SH-SY5Y (cell line): ENCODE measurements at regions not wholly inside any gene's neighbourhood (a gene's known extent, or its start where the extent isn't known, plus 50 kb on each side); places are given as distances from the start of the nearest gene placed in this dataset.

ENCODE experiments used
- GATA2 ChIP-seq: IDR thresholded peaks from 2 replicates; pipeline ENCODE4 v1.6.1; 2011; ENCODE audit warnings: mild to moderate bottlenecking, low read depth, low read length
- GATA3 ChIP-seq: IDR thresholded peaks from 2 replicates; pipeline ENCODE4 v1.6.1; 2011; ENCODE audit warnings: low read depth, mild to moderate bottlenecking, low read length, moderate library complexity

DNA sequence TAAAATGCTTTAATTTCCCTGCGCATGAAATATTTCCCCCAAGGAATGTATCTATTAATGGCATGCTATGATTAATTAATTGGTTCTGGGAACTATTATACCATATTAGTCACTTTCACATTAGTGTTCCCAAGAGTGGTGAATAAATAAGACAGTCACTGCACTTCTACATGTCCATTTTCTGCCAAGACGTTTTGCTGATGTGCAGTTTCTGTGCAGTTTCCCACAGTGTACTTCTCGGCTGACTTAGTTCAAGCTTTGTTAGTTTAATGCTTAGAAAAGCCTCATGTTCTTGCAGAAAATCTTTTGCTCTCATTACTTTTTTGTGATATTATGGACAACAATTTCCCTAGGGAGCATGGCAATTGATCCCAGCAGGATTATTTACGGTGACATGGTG lies 1014.5 kb downstream of the BRINP3 start:
- TF ChIP-seq GATA3 (no peak), GATA2 (no peak)

DNA sequence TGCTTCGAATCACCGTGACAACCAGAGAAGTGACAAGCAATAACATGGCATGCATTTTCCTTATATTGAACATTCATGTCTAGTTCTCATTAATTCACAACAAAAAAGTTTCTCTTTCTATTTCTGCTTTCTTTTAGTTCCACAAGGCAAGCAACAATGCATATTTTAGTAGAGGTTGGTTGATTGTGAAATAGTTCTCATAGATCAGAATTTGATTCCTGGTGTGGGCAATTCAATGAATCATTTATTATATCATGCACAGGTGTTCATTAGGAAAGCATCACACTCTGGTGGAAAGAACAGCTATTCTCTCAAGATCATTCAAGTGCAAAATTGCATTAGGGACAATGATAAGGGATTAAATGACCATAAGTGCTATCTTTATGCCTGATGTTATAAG lies 980.9 kb downstream of the BRINP3 start:
- TF ChIP-seq GATA3 (no peak), GATA2 (no peak)

DNA sequence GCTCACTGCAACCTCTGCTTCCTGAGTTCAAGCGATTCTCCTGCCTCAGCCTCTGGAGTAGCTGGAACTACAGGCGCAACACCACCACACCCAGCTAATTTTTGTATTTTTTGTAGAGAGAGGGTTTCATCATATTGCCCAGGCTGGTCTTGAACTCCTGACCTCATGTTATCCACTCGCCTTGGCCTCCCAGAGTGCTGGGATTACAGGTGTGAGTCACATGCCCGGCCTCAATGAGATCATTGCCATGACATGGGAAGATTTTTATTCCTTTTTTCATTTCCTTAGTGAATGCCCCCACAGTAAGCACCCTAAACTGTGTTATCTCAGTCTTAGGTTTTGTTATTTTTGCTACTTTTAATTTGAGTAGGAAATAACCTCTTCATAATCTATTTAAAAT lies 977.9 kb downstream of the BRINP3 start:
- TF ChIP-seq GATA2 = no peak

DNA sequence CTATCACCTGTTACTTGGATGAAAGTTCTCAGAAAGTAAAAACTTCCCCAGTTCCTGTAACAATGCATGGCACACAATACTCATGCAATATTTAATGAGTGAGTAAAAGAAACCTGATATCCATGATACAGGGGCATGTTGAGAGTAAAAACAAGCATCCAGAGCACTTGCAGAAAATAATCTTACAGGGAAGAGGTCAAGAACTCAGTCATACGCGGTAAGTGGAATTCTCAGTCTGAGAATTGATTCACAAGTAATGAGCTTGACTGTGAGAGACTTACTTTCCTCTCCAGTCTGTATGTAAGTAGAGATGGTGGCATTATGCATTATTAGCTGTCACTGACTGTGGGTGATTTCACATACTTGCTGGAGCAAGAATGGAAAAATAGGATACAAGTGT lies 976.9 kb downstream of the BRINP3 start:
- TF ChIP-seq GATA3 (no peak), GATA2 (no peak)

DNA sequence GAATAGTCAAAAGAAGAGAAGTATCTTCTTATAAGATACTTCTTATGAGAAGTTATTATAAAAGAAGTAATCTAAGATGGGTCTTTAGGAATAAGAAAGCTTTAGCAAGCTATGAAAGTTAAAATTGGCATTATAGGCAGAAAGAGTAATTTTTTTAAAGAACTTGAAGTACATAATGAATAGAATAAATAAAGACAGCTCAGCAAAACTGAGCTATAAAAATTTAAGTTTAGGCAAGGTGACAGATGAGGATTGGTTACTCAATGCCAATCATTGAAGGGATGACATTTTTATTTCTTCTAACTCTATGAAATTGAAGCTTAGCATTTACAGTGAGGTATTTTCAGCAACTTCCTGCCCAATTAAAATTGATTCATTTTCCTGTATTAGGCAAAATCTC lies 966.8 kb downstream of the BRINP3 start:
- no peak for TF ChIP-seq GATA3
- no peak for TF ChIP-seq GATA2

DNA sequence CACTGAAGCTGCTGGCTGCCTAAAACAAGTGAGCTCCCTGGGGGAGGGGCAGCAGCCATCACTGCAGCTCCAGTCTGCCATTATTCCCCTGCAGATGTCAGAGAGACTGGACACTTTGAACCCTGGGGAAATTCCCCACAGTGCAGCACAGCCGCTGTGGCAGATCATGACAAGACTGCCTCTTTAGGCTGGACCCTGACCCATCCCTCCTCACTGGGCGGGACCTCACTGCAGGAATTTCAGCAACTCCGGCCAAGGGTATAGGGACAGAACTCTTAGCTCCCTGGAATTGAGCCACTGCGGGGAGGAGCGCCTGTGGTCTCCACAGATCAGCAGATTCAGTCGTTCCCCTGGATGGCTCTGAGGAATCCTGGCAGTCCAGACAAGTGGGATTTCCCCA lies 964.6 kb downstream of the BRINP3 start:
- no peak for TF ChIP-seq GATA2

DNA sequence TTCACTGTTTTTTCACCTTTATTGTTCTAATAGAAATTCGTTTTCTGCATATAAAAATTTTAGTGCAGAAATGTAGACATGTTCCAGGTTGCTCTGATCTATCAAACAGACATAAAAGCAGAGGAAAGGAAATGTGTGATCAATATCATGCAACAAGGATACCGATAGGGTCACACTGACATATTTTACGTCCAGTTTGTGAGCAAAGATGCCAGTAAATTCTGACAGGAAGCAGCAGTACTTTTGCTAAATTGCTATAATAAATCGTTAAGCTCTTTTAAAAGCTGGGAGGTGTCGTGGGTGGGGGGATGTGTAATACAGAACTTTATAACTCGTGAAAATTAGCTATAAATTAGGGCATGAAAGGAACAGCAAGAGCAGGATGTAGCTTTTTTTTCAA lies 955.2 kb downstream of the BRINP3 start:
- TF ChIP-seq GATA2 (no peak), GATA3 (no peak)

DNA sequence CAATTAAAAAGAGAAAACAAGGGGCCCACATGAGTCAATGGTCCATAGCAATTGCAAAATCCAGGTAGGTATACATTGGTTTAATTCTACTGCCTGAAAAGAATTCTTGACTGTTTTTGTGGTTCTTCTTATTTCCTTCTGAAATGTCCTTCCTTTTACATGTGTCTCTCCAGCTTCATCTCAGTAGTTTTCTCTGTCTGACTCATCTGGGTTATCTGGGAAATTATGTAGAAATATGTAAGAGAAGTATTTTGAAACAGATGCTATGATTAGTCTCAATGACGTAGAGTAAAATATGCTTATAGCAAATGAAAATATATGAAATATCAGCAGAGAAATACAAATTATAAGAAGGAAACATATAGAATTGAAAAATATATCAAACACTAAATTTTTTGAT lies 953.2 kb downstream of the BRINP3 start:
- no peak for TF ChIP-seq GATA3
- no peak for TF ChIP-seq GATA2

DNA sequence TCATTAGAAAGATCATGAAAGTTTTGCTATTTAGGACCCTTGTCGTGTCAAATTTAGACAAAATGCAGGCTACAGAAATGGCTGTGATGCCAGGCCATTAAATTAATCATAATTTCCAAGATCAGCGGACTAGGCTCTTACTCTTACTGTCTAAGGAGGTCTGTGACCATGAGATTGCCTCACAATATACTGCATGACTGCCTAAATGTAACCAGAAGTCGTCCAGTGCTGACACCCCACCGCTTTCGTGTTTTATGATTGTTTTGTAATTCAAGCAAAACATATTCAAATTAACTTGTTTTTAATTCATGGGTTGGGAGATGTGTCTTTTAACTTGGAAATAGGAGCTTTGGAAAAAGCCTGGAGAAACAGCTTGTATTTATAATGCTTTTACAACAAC lies 947.5 kb downstream of the BRINP3 start:
- TF ChIP-seq GATA2 (no peak), GATA3 (no peak)

DNA sequence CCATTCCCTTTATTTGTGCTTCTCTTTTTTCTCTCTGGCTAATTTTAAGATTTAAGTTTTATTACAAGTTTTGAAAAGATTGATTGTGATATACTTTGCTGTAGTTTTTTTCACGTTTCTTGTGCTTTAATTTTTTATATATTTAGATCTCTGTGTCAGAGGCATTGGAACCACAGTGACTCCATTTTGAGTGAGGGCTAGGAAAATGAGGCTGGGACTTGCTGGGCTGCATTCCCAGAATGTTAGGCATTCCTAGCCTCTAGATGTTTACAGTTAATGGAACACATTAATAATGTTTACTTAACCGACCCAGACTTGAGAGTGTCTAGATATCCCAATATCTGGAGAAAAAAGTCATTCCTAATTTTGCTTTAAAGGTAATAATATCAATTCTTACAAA lies 939.4 kb downstream of the BRINP3 start:
- no peak for TF ChIP-seq GATA2
- no peak for TF ChIP-seq GATA3

DNA sequence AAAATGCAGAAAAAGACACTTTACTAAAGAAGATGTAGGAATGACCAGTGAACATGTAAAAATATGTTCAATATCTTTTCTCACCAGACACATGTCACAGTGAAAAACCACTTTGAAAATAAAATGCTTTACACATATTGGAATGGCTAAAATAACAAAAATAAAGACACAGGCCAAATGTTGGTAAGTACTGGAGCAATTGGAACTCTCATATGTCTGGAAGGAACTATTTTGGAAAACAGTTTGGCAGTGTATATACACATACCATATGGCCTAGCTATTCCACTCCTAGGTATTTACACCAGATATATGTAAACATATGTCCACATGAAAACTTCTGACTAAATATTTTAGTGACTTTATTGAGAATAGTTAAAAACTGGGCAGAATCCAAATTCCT lies 927.2 kb downstream of the BRINP3 start:
- TF ChIP-seq GATA3 = no peak
- no peak for TF ChIP-seq GATA2

DNA sequence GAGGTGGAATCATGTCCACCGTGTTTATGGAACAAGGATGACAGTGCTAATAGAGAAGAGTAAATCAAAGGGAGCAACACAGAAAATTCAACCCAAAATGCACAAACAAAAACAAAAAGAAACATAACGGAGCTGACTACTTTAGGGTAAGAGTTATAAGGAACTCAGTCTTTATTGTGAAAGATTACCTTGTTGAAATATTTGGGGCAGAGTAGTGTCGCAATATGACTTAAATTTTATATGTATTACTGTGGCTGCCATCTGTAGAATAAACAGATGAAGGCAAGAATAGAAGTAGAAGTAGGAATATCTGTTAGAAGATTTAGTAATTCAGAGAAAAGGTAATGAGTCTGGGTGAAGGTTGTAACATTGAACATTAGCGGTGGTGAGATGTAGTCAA lies 913.9 kb downstream of the BRINP3 start:
- TF ChIP-seq GATA3 (no peak), GATA2 (no peak)

DNA sequence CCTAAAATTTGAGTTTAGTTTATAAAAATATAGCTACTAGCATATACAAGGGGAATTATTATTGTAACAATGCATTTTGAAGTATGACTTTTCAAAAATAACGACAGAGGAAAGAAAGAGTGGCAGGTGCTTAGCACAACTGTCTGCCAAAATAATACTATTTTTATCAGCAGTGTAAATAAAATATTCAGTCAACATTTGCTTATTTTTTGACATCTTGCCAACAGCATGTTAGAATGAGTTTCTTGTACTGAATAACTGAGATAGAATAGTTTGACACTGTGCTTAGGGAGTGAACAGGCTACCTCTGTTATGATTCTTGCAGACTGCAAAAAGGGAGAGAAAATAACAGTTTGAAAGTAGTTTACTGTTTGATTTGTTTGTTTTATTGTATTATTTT lies 909.8 kb downstream of the BRINP3 start:
- no peak for TF ChIP-seq GATA3
- no peak for TF ChIP-seq GATA2

DNA sequence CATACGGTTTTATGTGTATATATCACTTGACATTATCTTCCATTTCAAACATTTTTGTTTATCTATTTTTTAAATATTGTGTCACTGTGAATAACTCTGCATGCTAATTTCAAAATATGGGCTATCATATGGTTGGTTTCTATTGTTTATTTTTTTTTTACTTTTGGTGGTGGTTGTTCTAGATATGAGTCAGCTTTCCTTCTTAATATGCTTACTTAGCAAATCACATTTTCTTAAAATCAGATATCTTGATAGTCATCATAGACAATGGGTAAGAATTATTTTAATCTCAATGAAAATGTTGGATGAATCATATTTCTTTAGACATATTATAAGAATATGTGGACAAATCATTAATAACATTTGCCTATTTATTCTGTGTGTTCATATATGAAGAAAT lies 881.5 kb downstream of the BRINP3 start:
- TF ChIP-seq GATA3 (no peak), GATA2 (no peak)

DNA sequence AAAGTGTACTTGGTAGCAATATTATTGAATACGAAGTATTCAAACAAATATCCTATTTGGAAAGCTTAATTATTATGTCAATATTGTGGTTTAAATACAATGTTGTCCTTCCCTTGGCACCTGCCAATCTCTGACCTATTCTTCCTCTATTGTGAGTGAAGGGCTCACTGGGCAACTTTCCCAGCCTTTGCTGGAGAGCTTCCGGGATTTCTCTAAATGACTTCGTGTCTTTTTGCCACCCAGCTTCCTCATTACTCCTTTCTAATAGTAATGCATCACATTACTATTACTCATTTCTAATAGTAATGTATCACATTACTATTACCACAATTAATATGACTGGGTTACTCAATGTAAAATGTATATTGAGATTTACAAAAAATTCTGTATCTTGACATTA lies 880.6 kb downstream of the BRINP3 start:
- TF ChIP-seq GATA2 (no peak), GATA3 (no peak)

DNA sequence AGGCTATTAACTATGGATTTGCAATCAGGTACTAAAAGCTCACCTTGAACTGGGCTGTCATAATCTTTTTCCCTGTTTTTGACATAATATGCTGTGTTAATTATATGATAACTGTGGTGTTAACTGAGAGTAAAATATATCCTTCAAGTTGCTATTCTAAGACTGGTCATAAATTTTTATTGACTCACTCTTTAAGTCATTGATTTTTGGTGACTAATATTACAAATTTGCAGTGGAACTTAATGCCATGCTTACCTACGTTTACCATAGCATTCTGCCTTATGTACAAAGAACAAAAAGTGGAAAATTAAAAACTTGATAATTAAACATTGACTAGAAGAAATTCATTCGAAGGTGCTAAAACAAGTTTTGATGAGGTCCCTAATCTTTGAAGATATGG lies 872.4 kb downstream of the BRINP3 start:
- TF ChIP-seq GATA2 (no peak), GATA3 (no peak)

DNA sequence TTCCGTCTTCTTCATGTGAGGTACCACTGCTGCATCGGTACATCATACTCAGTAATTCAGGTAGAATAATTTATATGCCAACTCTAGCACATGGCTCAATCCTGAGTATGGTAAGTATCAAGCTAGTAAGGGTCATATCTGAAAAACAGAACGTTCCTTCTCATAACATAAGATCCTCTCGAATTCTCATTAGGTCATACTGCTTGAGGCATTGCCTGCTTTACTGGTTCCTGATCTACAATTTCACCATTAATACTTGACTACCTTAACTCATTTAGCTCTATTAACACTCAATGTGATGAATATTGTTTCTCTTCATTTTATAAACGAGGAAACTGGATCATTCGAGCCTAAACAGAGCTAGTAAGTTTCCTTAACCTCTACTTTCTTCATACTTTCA lies 871.6 kb downstream of the BRINP3 start:
- TF ChIP-seq GATA3 (no peak), GATA2 (no peak)

DNA sequence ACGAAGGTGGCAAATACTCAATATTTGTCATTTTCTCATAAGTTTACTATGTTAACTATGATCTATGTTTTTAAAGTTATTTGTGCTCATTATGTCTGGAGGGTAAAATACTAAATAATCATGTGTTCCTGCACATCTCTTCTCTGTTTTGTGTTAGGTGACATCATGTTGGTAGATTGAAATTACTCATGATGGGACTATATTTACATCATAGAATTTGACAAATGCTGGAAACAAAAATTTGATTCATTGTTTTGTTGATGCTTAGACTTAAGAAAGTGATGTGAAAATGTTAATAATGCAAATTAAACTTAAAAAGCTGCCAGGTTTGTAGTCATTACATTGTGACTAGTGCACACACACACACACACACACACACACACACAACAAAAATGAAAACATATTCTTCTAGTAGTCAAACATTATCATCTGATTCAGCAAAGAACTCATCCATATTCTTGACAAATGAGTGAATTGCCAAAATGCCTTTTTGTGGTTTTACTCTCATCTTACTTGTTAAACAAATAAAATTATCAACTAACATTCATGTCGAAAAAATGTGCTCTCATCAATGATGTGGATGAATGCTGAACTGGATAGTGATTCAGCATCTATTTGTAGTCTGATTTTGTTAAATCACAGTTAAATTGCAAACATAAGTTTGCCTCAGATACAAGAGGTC lies 870.7 kb downstream of the BRINP3 start:
- TF ChIP-seq GATA3 = no peak
- no peak for TF ChIP-seq GATA2
